Muscle layer of colon (tissue), 2 donors: ENCODE measurements at regions not wholly inside any gene's neighbourhood (a gene's known extent, or its start where the extent isn't known, plus 50 kb on each side); places are given as distances from the start of the nearest gene placed in this dataset.

Source experiments
- H3K27ac ChIP-seq: one replicate; pipeline ENCODE4 v1.7.0; 2013; ENCODE audit warnings: low read depth, mild to moderate bottlenecking, low read length, moderate library complexity
- H3K27me3 ChIP-seq, 2 donors: one replicate each; pipeline ENCODE4 v1.7.0; 2013; ENCODE audit warnings: low read length in 2 of 2, mild to moderate bottlenecking in 2 of 2; ENCODE audit not compliant: insufficient read depth in 2 of 2, control insufficient read depth in 1 of 2
- H3K36me3 ChIP-seq: one replicate; pipeline ENCODE4 v1.7.0; 2013; ENCODE audit warnings: mild to moderate bottlenecking, low read length; ENCODE audit not compliant: insufficient read depth
- H3K4me1 ChIP-seq: one replicate; pipeline ENCODE4 v1.7.0; 2013; ENCODE audit warnings: mild to moderate bottlenecking, low read length; ENCODE audit not compliant: insufficient read depth
- H3K4me3 ChIP-seq, 2 donors: one replicate each; pipeline ENCODE4 v1.7.0; 2013; ENCODE audit warnings: low read length in 2 of 2, low read depth in 1 of 2, mild to moderate bottlenecking in 1 of 2, moderate library complexity in 1 of 2
- H3K9ac ChIP-seq: one replicate; pipeline ENCODE4 v1.7.0; 2013; ENCODE audit warnings: low read length
- H3K9me3 ChIP-seq: one replicate; pipeline ENCODE4 v1.7.0; 2013; ENCODE audit warnings: mild to moderate bottlenecking, low read length
- donor health status: abdominal sarcoma.
- donor health status: Adenocarcinoma of cecum.

GRCh38 chr7:46352004-46352954, 431.2 kb upstream of the IGFBP3 start:
- H3K27me3 ChIP-seq = no peaks in the 10 kb centered on the region
- H3K9ac ChIP-seq = no peak overlapping the region
- H3K9me3 ChIP-seq = no peaks in the 10 kb centered on the region
- no peaks in the 10 kb centered on the region for H3K36me3 ChIP-seq
- H3K27ac ChIP-seq = no peak overlapping the region
- no peak overlapping the region for H3K4me3 ChIP-seq
- H3K4me1 ChIP-seq = no peaks in the 10 kb centered on the region

GRCh38 chr7:46349490-46349889, 428.4 kb upstream of the IGFBP3 start:
- H3K27me3 ChIP-seq = no peaks in the 10 kb centered on the region
- H3K36me3 ChIP-seq = no peaks in the 10 kb centered on the region
- no peak overlapping the region for H3K4me3 ChIP-seq
- H3K9ac ChIP-seq = no peak overlapping the region
- H3K9me3 ChIP-seq = no peaks in the 10 kb centered on the region
- no peaks in the 10 kb centered on the region for H3K4me1 ChIP-seq
- no peak overlapping the region for H3K27ac ChIP-seq

GRCh38 chr7:46344533-46344932, 423.5 kb upstream of the IGFBP3 start:
- Histone ChIP-seq H3K27ac (no peak overlapping the region), H3K4me3 (no peak overlapping the region), H3K9ac (no peak overlapping the region)

GRCh38 chr7:46343802-46344201, 422.7 kb upstream of the IGFBP3 start:
- Histone ChIP-seq H3K9ac (no peak overlapping the region), H3K36me3 (no peaks in the 10 kb centered on the region), H3K27me3 (no peaks in the 10 kb centered on the region), H3K4me1 (no peaks in the 10 kb centered on the region), H3K27ac (no peak overlapping the region), H3K9me3 (no peaks in the 10 kb centered on the region), H3K4me3 (no peak overlapping the region)

More at GRCh38 chr7:46344533-46344932, 423.5 kb upstream of the IGFBP3 start:
- no peaks in the 10 kb centered on the region for H3K9me3 ChIP-seq
- H3K4me1 ChIP-seq = no peaks in the 10 kb centered on the region
- no peaks in the 10 kb centered on the region for H3K36me3 ChIP-seq
- H3K27me3 ChIP-seq = no peaks in the 10 kb centered on the region

DNA sequence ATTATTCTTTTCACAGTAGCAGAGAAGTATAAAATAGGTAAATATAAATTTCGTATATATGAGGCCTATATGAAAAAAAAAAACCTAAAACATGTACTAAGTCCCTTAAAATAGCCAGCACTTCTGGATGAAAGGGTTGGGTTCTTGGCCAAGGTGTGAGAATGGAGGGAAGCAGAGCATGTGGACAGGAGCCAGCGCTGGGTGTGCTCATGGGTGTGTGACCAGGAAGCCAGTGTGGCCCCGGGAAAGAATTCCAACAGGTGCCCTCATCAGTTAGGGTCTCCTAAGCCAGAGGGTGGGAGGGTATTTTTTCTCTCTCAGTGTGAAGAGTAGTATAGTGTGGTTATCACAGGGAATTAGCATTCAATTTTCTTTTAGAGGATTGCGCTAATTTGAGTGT, 401.9 kb upstream of the IGFBP3 start:
- H3K4me1 ChIP-seq = no peaks in the 10 kb centered on the region
- H3K4me3 ChIP-seq = no peak overlapping the region
- no peaks in the 10 kb centered on the region for H3K36me3 ChIP-seq
- no peak overlapping the region for H3K27ac ChIP-seq
- H3K9me3 ChIP-seq = no peaks in the 10 kb centered on the region
- H3K27me3 ChIP-seq = no peaks in the 10 kb centered on the region
- no peak overlapping the region for H3K9ac ChIP-seq

DNA sequence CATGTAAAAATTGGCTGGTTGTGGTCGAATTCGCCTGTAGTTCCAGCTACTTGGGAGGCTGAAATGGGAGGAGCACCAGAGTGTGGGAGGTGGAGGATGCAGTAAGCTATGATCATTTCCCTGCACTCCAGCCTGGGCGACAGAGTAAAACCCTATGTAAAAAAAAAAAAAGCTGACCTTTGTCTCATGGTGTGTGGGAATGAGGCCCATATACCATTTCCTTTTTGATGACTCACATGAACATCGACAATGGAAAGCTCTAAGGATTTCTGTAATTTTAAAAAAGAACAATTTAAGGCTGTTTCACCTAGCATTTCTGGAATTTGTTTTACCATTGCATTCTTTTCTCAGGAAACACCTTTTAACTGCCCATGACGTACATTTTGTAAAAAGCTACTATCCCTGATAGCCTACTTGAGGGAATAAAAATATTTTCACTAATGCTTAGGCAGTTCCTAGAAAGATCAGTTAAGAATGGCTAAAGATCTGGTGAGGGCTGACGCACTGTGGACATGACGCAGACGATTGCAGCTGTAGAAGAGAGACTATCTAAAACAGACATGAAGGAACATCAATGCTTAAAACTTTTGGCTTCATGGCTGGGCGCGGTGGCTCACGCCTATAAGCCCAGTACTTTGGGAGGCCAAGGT, 400.6 kb upstream of the IGFBP3 start:
- no peak overlapping the region for H3K9ac ChIP-seq
- no peak overlapping the region for H3K27ac ChIP-seq

GRCh38 chr7:46320956-46321355, 399.9 kb upstream of the IGFBP3 start:
- Histone ChIP-seq H3K9ac (no peak overlapping the region), H3K9me3 (no peaks in the 10 kb centered on the region), H3K4me1 (no peaks in the 10 kb centered on the region), H3K27ac (no peak overlapping the region), H3K4me3 (no peak overlapping the region), H3K36me3 (no peaks in the 10 kb centered on the region), H3K27me3 (no peaks in the 10 kb centered on the region)

More for the DNA sequence above, 400.6 kb upstream of the IGFBP3 start:
- no peaks in the 10 kb centered on the region for H3K9me3 ChIP-seq
- H3K4me3 ChIP-seq = no peak overlapping the region
- H3K4me1 ChIP-seq = no peaks in the 10 kb centered on the region
- no peaks in the 10 kb centered on the region for H3K36me3 ChIP-seq
- no peaks in the 10 kb centered on the region for H3K27me3 ChIP-seq

DNA sequence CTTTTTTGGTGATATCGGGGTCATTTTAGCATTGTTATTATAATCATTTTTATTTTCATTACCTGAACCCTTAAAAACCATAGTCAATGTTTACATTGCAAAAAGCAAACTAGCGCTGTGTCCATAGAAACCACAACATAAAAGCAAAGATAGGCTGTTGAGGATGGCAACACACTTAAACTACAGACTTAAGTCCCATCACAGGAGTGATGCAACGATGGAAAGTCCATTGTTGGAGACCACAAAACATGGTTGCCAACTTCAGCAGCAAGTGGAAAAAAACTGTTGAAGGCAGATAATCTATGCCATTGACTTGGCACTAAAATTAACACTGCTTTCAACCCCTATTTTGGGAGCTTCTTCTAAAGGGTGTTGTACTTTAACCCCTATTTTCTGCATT, 398.8 kb upstream of the IGFBP3 start:
- Histone ChIP-seq H3K27ac (no peak overlapping the region), H3K27me3 (no peaks in the 10 kb centered on the region), H3K9ac (no peak overlapping the region), H3K4me3 (no peak overlapping the region), H3K4me1 (no peaks in the 10 kb centered on the region), H3K9me3 (no peaks in the 10 kb centered on the region), H3K36me3 (no peaks in the 10 kb centered on the region)

- no peak overlapping the region for H3K4me3 ChIP-seq
- H3K27me3 ChIP-seq = no peaks in the 10 kb centered on the region
- H3K36me3 ChIP-seq = no peaks in the 10 kb centered on the region
- no peaks in the 10 kb centered on the region for H3K9me3 ChIP-seq
- no peak overlapping the region for H3K9ac ChIP-seq
- no peaks in the 10 kb centered on the region for H3K4me1 ChIP-seq
- H3K27ac ChIP-seq = no peak overlapping the region
Measured at GRCh38 chr7:46318276-46318675, 397.2 kb upstream of the IGFBP3 start.

GRCh38 chr7:46317256-46317655, 396.2 kb upstream of the IGFBP3 start:
- no peaks in the 10 kb centered on the region for H3K36me3 ChIP-seq
- H3K9me3 ChIP-seq = no peaks in the 10 kb centered on the region
- no peak overlapping the region for H3K9ac ChIP-seq
- H3K27ac ChIP-seq = no peak overlapping the region
- H3K27me3 ChIP-seq = no peaks in the 10 kb centered on the region
- no peaks in the 10 kb centered on the region for H3K4me1 ChIP-seq
- no peak overlapping the region for H3K4me3 ChIP-seq

- Histone ChIP-seq H3K4me3 (no peak overlapping the region), H3K9me3 (no peaks in the 10 kb centered on the region), H3K36me3 (no peaks in the 10 kb centered on the region), H3K4me1 (no peaks in the 10 kb centered on the region), H3K27ac (no peak overlapping the region), H3K27me3 (no peaks in the 10 kb centered on the region), H3K9ac (no peak overlapping the region)
Measured at GRCh38 chr7:46315891-46316290, 394.8 kb upstream of the IGFBP3 start.
